Erythroblast (primary cell): ENCODE measurements at regions not wholly inside any gene's neighbourhood (a gene's known extent, or its start where the extent isn't known, plus 50 kb on each side); places are given as distances from the start of the nearest gene placed in this dataset.

Source experiments
- DNase-seq, 2 experiments: peaks; one replicate each; lab custom pipeline; 2025; lab: John Stamatoyannopoulos, UW
- GATA1 ChIP-seq: IDR thresholded peaks from 2 replicates; pipeline ENCODE4 v1.6.1; 2011; ENCODE audit warnings: low read depth, mild to moderate bottlenecking, control low read depth, low read length, moderate library complexity
- POLR2A ChIP-seq: IDR thresholded peaks from 2 replicates; pipeline ENCODE4 v1.6.1; 2011; ENCODE audit warnings: mild to moderate bottlenecking, low read length

DNA sequence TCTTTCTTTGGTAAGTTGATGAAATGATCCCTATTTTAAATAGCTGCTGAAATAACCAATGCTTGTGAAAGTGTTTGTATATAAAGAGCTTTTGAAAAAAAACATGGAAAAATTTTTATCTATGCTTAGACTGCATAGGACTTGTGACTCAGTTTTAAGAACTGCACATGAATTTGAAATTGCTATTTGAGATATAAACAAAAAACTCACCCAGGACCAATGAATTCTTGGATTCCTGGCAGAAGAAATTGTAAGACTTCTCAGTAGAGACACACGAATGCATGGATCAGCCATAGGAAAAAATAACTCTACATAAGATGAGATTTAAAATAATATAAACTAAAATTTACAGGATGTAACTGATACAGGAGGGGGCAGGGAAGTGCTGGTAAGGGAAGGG, 278.8 kb upstream of the SORCS1 start:
- DNase-seq = no peak
- no peak for TF ChIP-seq POLR2A
- TF ChIP-seq GATA1 = no peak

DNA sequence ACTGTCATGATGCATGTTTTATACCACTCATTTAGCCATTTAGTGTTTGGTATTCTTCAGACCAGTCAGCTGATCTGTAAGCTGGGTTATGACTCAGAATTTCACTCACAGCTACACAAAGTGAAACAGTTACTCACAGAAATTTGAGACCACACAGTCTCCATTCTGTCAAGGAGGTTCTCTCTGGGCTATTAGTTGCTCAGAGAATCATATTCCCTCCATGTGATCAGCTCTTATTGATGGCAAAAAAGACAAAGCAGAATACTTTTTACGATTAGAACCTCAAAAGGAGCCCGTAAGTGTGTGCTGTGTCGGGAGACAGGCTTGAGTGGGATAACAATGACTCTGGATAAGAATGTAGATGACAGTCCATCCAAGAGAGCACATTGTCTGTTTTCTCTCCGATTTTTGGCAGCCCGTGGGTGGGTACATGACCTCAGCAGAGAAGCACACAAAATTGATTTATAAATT, 277.6 kb upstream of the SORCS1 start:
- no peak for DNase-seq
- TF ChIP-seq POLR2A (no peak), GATA1 (no peak)

GRCh38 chr10:107440741-107441140, 276.2 kb upstream of the SORCS1 start:
- DNase-seq = no peak
- TF ChIP-seq POLR2A (no peak), GATA1 (no peak)

GRCh38 chr10:107437921-107438320, 273.4 kb upstream of the SORCS1 start:
- no peak for DNase-seq
- TF ChIP-seq GATA1 = no peak
- TF ChIP-seq POLR2A = no peak

GRCh38 chr10:107436568-107436967, 272.1 kb upstream of the SORCS1 start:
- no peak for DNase-seq
- TF ChIP-seq GATA1 = no peak
- no peak for TF ChIP-seq POLR2A

GRCh38 chr10:107434854-107435253, 270.3 kb upstream of the SORCS1 start:
- no peak for DNase-seq
- TF ChIP-seq POLR2A (no peak), GATA1 (no peak)

- TF ChIP-seq POLR2A = no peak
- no peak for TF ChIP-seq GATA1
- no peak for DNase-seq
Measured at GRCh38 chr10:107434201-107434600, 269.7 kb upstream of the SORCS1 start.

GRCh38 chr10:107433605-107434004, 269.1 kb upstream of the SORCS1 start:
- no peak for DNase-seq

GRCh38 chr10:107430446-107430845, 265.9 kb upstream of the SORCS1 start:
- TF ChIP-seq GATA1 (no peak), POLR2A (no peak)
- DNase-seq = no peak

More at GRCh38 chr10:107433605-107434004, 269.1 kb upstream of the SORCS1 start:
- TF ChIP-seq POLR2A (no peak), GATA1 (no peak)

- DNase-seq = no peak
- TF ChIP-seq GATA1 (no peak), POLR2A (no peak)
Measured at GRCh38 chr10:107427016-107427415, 262.5 kb upstream of the SORCS1 start.

DNA sequence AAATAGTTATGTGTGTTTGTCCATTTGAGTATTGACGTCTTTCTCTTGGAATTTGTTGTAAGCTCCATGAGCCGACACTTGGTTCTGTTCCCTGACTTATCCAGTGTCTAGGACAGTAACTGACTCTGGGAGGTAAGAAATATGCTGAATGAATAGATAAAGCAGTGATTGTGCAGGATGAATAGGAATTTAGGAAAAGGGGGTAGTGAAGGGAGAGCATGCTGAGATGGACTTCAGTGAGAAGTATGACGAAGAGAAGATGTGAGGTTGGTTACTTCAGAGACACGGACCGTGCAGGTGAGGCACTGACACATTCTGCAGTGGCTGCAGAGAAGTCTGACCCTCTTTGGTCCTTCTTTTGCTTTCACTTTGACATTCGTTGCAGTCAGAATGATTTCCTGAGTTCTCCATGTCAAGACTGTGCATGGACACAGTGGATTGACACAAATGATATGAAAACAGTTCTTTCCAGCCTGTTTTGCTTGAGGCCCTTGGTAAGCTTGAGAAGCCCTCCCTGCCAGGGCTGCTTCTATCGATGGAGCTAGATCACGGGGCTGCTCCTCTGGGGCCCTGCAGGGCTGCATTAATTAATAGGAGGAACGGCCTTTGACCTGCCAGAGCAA, 261.5 kb upstream of the SORCS1 start:
- no peak for DNase-seq
- TF ChIP-seq POLR2A (no peak), GATA1 (no peak)

DNA sequence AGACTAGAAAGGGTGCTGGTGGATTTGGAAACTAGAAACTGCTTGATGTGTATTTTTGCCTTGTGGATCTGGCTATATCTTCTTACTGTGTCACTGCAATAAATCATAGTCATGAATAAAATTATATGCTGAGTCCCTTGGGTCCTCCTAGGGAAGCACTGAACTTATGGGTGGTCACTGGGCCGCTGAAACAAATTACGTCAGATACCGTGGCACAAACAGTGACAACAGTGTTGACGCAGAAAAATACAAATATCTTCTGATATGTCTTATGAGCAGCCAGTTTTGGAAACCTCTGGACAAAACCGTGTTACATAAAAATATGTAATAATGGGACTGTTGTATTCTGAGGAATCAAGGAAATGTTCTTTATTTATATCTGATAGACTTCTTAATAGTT, 260.1 kb upstream of the SORCS1 start:
- DNase-seq = no peak
- no peak for TF ChIP-seq GATA1
- no peak for TF ChIP-seq POLR2A

DNA sequence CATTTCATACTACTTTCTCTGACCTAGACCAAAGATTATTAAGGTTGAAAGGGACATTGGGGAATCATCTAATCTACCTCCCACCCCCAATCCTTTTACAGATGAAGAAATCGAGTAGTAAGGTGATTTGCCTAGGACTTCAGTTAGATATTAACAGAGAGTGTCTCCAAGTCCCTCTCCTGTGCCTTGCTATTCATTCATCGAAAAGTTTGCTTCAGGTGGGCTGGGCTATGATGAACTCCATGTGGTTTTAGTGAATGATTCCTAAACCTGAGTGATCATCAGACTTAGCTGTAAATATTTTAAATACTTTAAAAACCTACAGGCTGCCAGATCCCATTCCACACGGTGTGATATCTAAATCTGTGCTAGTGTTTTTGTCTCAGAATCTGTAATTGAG, 259.4 kb upstream of the SORCS1 start:
- DNase-seq = no peak
- TF ChIP-seq GATA1 (no peak), POLR2A (no peak)

DNA sequence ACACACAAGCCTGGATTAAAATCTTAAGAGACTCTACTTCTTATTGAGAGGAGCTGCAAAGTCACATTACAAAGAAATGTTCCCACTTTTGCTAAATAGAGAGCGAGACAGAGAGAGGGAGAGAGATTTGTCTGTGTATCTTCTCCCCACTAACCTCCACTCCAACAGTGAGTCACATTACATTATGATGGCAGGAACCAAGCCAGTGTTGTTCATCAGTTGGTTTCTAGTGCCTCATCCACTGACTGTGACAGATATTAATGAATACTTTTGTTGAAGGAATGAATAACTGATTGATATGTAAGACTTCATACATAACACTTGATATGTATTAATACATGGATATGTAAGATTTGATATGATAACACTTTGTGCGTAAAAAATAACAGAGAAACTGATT, 258.2 kb upstream of the SORCS1 start:
- TF ChIP-seq GATA1 = no peak
- TF ChIP-seq POLR2A = no peak
- DNase-seq = no peak

- no peak for TF ChIP-seq GATA1
- no peak for DNase-seq
Measured at GRCh38 chr10:107420196-107420595, 255.7 kb upstream of the SORCS1 start.
